ENCODE measurements at regions not wholly inside any gene's neighbourhood (a gene's known extent, or its start where the extent isn't known, plus 50 kb on each side); places are given as distances from the start of the nearest gene placed in this dataset.
"Not testable (repeated sequence)": the region's sequence is repeated elsewhere in the genome, so short reads cannot be mapped to it uniquely, and the experiment has no call there.

DNA sequence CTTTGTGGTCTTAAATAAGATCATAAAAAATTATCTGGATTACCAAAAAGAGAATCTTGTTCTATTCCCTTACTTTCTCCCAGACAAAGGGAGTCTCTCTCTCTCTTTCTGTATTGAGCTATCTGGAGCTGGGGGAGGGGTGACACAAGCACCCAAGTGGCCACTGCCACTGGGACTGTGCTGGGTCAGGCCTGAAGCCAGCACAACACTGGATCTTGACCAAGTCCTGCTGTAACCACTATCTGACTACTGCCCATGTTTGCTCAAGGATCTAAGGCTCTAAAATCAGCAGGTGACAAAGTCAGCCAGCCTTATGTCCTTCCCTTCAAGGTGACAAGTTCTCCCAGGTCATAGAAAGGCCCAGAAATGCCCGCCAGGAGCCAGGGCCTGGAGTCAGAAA lies 75.0 kb upstream of the SPATA16 start:
- WGBS, 2 experiments (ENCODE audit: insufficient coverage in 1 of 2, insufficient read length in 1 of 2): 67 to 89% methylated on average over 1 of the region's 1 CpG
- Histone ChIP-seq H3K27me3 (ENCODE audit: control insufficient read depth, insufficient read depth, low read length, poor library complexity, severe bottlenecking) (no peaks in the 10 kb centered on the region), H3K27ac (ENCODE audit: low read depth, low read length) (no peak overlapping the region), H3K4me3 (ENCODE audit: low read length) (no peak overlapping the region), H3K9me3 (ENCODE audit: control insufficient read depth, low read length) (peaks cover 15% of the 10 kb centered on the region), H3K36me3 (ENCODE audit: control insufficient read depth, insufficient read depth, low read length) (no peaks in the 10 kb centered on the region), H3K9ac (ENCODE audit: extremely low read depth, low read length, poor library complexity, severe bottlenecking) (no peak overlapping the region), H3K4me1 (ENCODE audit: control insufficient read depth, insufficient read depth, low read length) (no peaks in the 10 kb centered on the region)
- Mint-ChIP-seq H3K9me3 (peaks cover 19% of the 10 kb centered on the region), H3K36me3 (ENCODE audit: low read depth) (no peaks in the 10 kb centered on the region), H3K4me3 (no peak overlapping the region), H3K4me1 (peaks cover 8% of the 10 kb centered on the region), H3K27me3 (ENCODE audit: insufficient read depth) (peaks cover 4% of the 10 kb centered on the region), H3K27ac (no peak overlapping the region)
- DNase-seq: no peak
- TF ChIP-seq, protein P1, sequence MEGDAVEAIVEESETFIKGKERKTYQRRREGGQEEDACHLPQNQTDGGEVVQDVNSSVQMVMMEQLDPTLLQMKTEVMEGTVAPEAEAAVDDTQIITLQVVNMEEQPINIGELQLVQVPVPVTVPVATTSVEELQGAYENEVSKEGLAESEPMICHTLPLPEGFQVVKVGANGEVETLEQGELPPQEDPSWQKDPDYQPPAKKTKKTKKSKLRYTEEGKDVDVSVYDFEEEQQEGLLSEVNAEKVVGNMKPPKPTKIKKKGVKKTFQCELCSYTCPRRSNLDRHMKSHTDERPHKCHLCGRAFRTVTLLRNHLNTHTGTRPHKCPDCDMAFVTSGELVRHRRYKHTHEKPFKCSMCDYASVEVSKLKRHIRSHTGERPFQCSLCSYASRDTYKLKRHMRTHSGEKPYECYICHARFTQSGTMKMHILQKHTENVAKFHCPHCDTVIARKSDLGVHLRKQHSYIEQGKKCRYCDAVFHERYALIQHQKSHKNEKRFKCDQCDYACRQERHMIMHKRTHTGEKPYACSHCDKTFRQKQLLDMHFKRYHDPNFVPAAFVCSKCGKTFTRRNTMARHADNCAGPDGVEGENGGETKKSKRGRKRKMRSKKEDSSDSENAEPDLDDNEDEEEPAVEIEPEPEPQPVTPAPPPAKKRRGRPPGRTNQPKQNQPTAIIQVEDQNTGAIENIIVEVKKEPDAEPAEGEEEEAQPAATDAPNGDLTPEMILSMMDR (conservative IDR thresholded peaks at IDR 0.05): no peak

DNA sequence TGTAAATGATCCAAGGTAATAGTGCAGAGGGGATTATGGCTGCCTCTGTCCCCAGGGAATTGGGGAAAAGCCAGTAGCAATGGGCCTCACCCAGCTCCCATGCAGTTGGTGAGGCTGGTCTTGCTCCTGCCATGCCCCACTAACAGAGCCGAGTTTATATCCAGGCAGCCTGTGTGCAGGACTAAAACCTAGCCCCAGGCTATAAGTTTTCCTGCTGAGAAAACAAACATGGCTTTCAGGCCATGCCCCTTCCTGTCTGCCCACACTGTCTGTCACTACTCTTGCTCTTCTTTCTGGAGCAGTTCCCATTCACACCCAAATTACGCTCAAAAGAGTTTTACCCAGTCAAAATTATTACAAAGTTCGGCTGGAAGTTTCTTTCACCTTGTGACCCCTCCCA lies 73.5 kb upstream of the SPATA16 start:
- Mint-ChIP-seq H3K36me3 (ENCODE audit: low read depth) (no peaks in the 10 kb centered on the region), H3K4me1 (peaks cover 4% of the 10 kb centered on the region), H3K4me3 (no peak overlapping the region), H3K9me3 (peaks cover 7% of the 10 kb centered on the region), H3K27me3 (ENCODE audit: insufficient read depth) (peaks cover 4% of the 10 kb centered on the region), H3K27ac (no peak overlapping the region)
- Histone ChIP-seq H3K9ac (ENCODE audit: extremely low read depth, low read length, poor library complexity, severe bottlenecking) (no peak overlapping the region), H3K4me1 (ENCODE audit: control insufficient read depth, insufficient read depth, low read length) (no peaks in the 10 kb centered on the region), H3K27ac (ENCODE audit: low read depth, low read length) (no peak overlapping the region), H3K4me3 (ENCODE audit: low read length) (no peak overlapping the region), H3K27me3 (ENCODE audit: control insufficient read depth, insufficient read depth, low read length, poor library complexity, severe bottlenecking) (no peaks in the 10 kb centered on the region), H3K36me3 (ENCODE audit: control insufficient read depth, insufficient read depth, low read length) (no peaks in the 10 kb centered on the region), H3K9me3 (ENCODE audit: control insufficient read depth, low read length) (peaks cover under 1% of the 10 kb centered on the region)
- TF ChIP-seq, protein P1 (conservative IDR thresholded peaks at IDR 0.05): no peak
- WGBS, 2 experiments (ENCODE audit: insufficient coverage in 1 of 2, insufficient read length in 1 of 2): 74 to 84% methylated on average over 3 of the region's 3 CpGs
- no peak for DNase-seq

DNA sequence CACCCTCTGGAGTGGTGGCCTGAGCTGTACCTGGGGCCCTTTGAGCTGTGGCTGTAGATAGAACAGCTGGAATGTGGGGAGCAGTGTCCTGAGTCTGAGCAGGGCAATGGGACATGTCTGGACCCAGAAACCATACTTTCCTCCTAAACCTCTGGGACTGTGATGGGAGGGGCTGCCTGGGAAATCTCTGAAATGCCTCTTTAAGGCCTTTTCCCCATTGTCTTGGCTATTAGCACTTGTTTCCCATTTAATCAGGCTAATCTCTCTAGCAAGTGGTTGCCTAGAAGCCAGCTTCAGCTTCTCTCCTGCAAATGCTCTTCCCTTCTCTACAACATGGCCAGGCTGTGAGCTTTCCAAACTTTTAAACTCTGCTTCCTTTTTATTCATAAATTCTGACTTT lies 58.5 kb upstream of the SPATA16 start:
- TF ChIP-seq, protein P1 (conservative IDR thresholded peaks at IDR 0.05): no peak

DNA sequence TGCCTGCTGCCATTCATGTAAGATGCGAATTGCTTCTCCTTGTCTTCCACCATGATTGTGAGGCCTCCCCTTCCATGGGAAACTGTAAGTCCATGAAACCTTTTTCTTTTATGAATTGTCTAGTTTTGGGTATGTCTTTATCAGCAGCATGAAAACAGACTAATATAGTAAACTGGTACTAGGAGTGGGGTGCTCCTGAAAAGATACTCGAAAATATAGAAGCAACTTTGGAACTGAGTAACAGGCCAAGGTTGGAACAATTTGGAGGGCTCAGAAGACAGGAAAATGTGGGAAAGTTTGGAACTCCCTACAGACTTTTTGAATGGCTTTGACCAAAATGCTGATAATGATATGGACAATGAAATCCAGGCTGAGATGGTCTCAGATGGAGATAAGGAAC lies 53.8 kb upstream of the SPATA16 start:
- H3K27ac ChIP-seq (ENCODE audit: low read depth, low read length); H3K36me3 Mint-ChIP-seq (ENCODE audit: low read depth); DNase-seq; H3K36me3 ChIP-seq (ENCODE audit: control insufficient read depth, insufficient read depth, low read length); H3K27me3 ChIP-seq (ENCODE audit: control insufficient read depth, insufficient read depth, low read length, poor library complexity, severe bottlenecking); H3K9ac ChIP-seq (ENCODE audit: extremely low read depth, low read length, poor library complexity, severe bottlenecking); H3K27ac Mint-ChIP-seq; H3K4me3 ChIP-seq (ENCODE audit: low read length); H3K4me3 Mint-ChIP-seq; H3K27me3 Mint-ChIP-seq (ENCODE audit: insufficient read depth): not testable (repeated sequence)
- Mint-ChIP-seq H3K4me1 (peaks cover 17% of the 10 kb centered on the region), H3K9me3 (peaks cover 35% of the 10 kb centered on the region)
- H3K9me3 ChIP-seq (ENCODE audit: control insufficient read depth, low read length): peaks cover 23% of the 10 kb centered on the region
- 86 to 91% methylated on average over 1 to 2 of the region's 2 CpGs for WGBS, 2 experiments (ENCODE audit: insufficient coverage in 1 of 2, insufficient read length in 1 of 2)
- H3K4me1 ChIP-seq (ENCODE audit: control insufficient read depth, insufficient read depth, low read length): peaks cover 12% of the 10 kb centered on the region

More for the DNA sequence above, 58.5 kb upstream of the SPATA16 start:
- Mint-ChIP-seq H3K27me3 (ENCODE audit: insufficient read depth) (peaks cover 2% of the 10 kb centered on the region), H3K4me1 (peaks cover 15% of the 10 kb centered on the region), H3K9me3 (peaks cover 49% of the 10 kb centered on the region), H3K4me3 (no peak overlapping the region), H3K36me3 (ENCODE audit: low read depth) (peaks cover 11% of the 10 kb centered on the region), H3K27ac (peak overlapping the region; percentile 39)
- Histone ChIP-seq H3K9ac (ENCODE audit: extremely low read depth, low read length, poor library complexity, severe bottlenecking) (no peak overlapping the region), H3K4me1 (ENCODE audit: control insufficient read depth, insufficient read depth, low read length) (peaks cover 6% of the 10 kb centered on the region), H3K27ac (ENCODE audit: low read depth, low read length) (no peak overlapping the region), H3K36me3 (ENCODE audit: control insufficient read depth, insufficient read depth, low read length) (no peaks in the 10 kb centered on the region), H3K27me3 (ENCODE audit: control insufficient read depth, insufficient read depth, low read length, poor library complexity, severe bottlenecking) (no peaks in the 10 kb centered on the region), H3K4me3 (ENCODE audit: low read length) (peak overlapping the region; percentile 63), H3K9me3 (ENCODE audit: control insufficient read depth, low read length) (peaks cover 34% of the 10 kb centered on the region)
- DNase-seq: peak; percentile 50

Measured in endodermal cell (in vitro differentiated cells).